Mucosa of rectum (tissue), 2 donors: ENCODE measurements at regions not wholly inside any gene's neighbourhood (a gene's known extent, or its start where the extent isn't known, plus 50 kb on each side); places are given as distances from the start of the nearest gene placed in this dataset.

ENCODE experiments used
- H3K27ac ChIP-seq, 2 donors: one replicate each; pipeline ENCODE4 v1.7.0; 2013; ENCODE audit warnings: inconsistent platforms in 2 of 2, low read depth in 2 of 2, low read length in 2 of 2
- H3K27me3 ChIP-seq, 2 donors: one replicate each; pipeline ENCODE4 v1.7.0; 2013; ENCODE audit warnings: low read length in 2 of 2; ENCODE audit not compliant: control insufficient read depth in 2 of 2, insufficient read depth in 2 of 2
- H3K36me3 ChIP-seq, 2 donors: one replicate each; pipeline ENCODE4 v1.7.0; 2013; ENCODE audit warnings: low read length in 2 of 2; ENCODE audit not compliant: control insufficient read depth in 2 of 2, insufficient read depth in 2 of 2
- H3K4me1 ChIP-seq, 2 donors: one replicate each; pipeline ENCODE4 v1.7.0; 2013; ENCODE audit warnings: low read length in 2 of 2, mild to moderate bottlenecking in 1 of 2; ENCODE audit not compliant: control insufficient read depth in 2 of 2, insufficient read depth in 2 of 2
- H3K4me3 ChIP-seq, 2 donors: one replicate each; pipeline ENCODE4 v1.7.0; 2013; ENCODE audit warnings: low read length in 2 of 2
- H3K9ac ChIP-seq, 2 donors: one replicate each; pipeline ENCODE4 v1.7.0; 2013; ENCODE audit warnings: low read length in 2 of 2, low read depth in 1 of 2, mild to moderate bottlenecking in 1 of 2
- H3K9me3 ChIP-seq, 2 donors: one replicate each; pipeline ENCODE4 v1.7.0; 2013; ENCODE audit warnings: low read length in 2 of 2; ENCODE audit not compliant: control insufficient read depth in 2 of 2
- donor health status: healthy.
- donor health status: Normal muscosa, but diverticular disease.

DNA sequence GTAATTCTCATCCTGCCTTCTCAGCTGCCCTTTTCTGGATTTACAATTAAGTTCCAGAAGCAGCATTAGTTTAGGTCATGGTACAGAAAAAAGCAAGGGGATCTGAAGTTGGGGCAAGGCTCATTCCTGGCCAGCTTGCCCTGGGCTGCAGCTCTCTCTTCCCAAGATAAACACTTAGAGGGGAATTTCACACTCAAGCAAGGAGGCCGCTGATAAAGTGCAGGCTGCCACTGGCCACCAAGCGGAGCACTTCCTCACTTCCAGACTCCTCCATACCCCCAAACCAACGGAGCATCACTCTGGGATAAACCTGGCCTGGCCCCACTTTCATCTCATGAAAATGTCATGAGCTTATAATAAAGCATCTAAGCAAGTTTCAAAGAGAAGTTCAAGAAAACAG, 445.5 kb upstream of the MKI67 start:
- Histone ChIP-seq H3K36me3 (no peaks in the 10 kb centered on the region), H3K4me1 (no peaks in the 10 kb centered on the region), H3K27ac (no peak overlapping the region)

DNA sequence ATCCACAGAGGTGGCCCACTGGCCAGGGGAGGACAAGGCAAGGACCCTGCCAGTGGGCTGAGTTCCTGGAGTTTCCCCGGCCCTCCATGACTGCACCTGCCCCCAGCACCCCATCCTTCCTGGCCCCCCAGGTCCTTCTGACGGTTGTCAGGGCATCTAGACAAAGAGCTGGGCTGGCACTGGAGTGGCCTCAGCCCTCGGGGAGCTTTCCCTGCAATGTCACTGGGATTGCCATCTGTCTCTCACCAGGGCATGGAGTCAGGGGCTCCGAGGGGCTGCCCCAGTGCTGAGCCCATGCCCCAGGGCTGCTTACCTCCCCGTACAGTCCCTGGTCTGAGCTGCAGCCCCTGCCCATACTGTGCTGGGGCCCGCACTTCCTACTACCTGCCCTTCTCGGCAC, 446.5 kb upstream of the MKI67 start:
- H3K27ac ChIP-seq: no peak overlapping the region
- H3K4me1 ChIP-seq: no peaks in the 10 kb centered on the region
- H3K27me3 ChIP-seq: no peaks in the 10 kb centered on the region

More for the DNA sequence above, 445.5 kb upstream of the MKI67 start:
- Histone ChIP-seq H3K27me3 (no peaks in the 10 kb centered on the region), H3K9me3 (no peaks in the 10 kb centered on the region), H3K4me3 (no peak overlapping the region), H3K9ac (no peak overlapping the region)

DNA sequence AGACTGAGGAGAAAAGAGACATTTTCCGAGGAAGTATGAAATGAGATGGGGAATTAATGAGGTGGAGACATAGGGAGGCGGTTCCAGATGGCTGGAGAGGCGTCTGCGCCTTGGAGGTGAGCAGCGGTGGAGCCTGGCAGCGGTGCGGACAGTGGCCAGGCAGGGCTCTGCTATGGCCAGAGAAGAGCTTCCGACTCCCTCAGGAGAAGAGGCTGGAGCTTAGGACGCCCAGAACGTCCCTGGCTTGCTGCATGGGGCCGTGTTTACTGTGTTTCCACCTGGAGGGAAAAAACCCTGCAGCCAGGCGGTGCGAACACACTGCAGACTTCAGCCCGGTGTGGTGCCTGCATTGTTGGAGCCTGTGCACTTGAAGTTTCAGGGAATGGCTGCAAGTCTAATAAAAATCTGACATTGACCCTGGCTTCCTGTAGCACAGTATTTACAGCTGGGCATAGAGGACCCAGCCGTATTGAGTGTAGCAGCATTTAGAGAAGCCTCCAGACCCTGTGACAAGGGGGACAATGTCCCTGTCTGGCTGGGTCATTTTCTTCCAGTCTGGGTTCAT, 447.1 kb upstream of the MKI67 start:
- Histone ChIP-seq H3K27me3 (no peaks in the 10 kb centered on the region), H3K36me3 (no peaks in the 10 kb centered on the region), H3K27ac (no peak overlapping the region), H3K9ac (no peak overlapping the region), H3K4me3 (no peak overlapping the region), H3K9me3 (no peaks in the 10 kb centered on the region), H3K4me1 (no peaks in the 10 kb centered on the region)

More for the DNA sequence above, 446.5 kb upstream of the MKI67 start:
- Histone ChIP-seq H3K9me3 (no peaks in the 10 kb centered on the region), H3K9ac (no peak overlapping the region), H3K4me3 (no peak overlapping the region), H3K36me3 (no peaks in the 10 kb centered on the region)

DNA sequence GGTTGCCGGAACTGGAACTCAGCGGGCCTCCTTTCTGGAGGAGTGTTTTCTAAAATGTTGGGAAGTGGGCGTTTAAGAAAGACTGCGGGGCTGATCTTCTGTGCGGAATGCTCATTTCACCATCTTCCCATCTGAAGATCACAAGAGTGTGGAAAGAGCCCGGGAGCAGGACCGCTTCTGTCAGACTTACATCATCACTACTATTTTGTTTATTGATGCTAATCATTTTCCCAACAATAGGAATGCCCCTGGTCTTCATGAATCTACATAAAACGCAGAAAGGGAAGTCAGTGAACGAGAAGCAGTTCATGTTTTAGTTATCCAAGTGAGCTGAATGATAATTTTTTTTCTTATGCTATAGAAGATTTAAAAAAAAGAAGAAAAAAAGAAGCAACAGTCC, 447.8 kb upstream of the MKI67 start:
- no peak overlapping the region for H3K9ac ChIP-seq
- no peaks in the 10 kb centered on the region for H3K4me1 ChIP-seq
- H3K9me3 ChIP-seq: no peaks in the 10 kb centered on the region
- H3K4me3 ChIP-seq: no peak overlapping the region
- no peaks in the 10 kb centered on the region for H3K27me3 ChIP-seq
- no peak overlapping the region for H3K27ac ChIP-seq
- no peaks in the 10 kb centered on the region for H3K36me3 ChIP-seq

DNA sequence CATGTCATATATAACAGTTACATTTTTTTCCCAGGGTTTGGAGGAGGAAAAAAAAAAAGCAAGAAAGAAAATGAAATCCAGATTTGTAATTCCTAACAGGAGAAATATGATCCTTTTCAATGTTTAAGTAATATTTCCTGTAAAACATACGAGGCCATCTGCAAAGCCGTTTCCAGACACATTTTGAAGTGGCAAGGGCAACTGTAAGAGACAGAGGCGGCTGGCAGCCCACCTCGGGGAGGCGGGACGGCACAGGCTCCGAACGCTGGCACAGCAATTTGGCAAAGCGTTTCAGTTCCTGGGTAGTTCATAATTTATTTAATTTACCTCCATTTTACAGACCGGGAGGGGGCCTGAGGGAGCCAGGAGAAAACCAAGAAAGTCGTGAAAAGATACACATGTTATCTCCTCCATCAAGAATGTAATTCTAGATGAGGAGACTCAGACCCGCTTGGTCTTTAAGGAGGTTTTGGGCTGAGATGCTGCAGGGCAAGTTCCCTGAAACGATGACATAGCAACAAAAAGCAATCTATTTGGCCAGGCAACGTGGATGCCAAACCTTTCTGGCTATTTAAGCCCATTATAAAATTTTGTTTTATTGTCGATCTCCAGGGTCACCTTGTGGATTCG, 448.5 kb upstream of the MKI67 start:
- no peaks in the 10 kb centered on the region for H3K9me3 ChIP-seq
- H3K4me1 ChIP-seq: no peaks in the 10 kb centered on the region
- no peaks in the 10 kb centered on the region for H3K36me3 ChIP-seq
- H3K27me3 ChIP-seq: no peaks in the 10 kb centered on the region
- no peak overlapping the region for H3K9ac ChIP-seq
- H3K27ac ChIP-seq: no peak overlapping the region
- no peak overlapping the region for H3K4me3 ChIP-seq

DNA sequence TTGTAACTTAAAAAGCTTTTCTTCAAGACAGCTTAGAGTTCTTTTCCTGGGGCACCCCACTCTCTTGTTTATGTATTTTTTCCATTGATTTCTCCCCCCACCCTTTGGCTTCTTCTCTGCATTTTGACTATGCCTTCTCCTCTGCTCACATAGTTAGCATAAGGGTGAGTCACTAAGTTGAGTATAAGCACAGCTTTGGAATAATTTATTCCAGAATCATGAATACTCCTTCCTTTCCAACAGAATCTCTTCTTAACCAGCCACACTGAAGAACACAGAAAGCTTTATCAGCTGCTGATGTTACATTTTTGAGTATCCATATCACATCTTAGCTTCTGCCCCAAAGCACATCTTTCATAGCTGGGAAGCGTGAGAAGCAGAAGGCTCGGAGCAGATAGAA, 449.5 kb upstream of the MKI67 start:
- Histone ChIP-seq H3K36me3 (no peaks in the 10 kb centered on the region), H3K4me1 (no peaks in the 10 kb centered on the region), H3K27ac (no peak overlapping the region), H3K27me3 (no peaks in the 10 kb centered on the region), H3K4me3 (no peak overlapping the region), H3K9me3 (no peaks in the 10 kb centered on the region), H3K9ac (no peak overlapping the region)

DNA sequence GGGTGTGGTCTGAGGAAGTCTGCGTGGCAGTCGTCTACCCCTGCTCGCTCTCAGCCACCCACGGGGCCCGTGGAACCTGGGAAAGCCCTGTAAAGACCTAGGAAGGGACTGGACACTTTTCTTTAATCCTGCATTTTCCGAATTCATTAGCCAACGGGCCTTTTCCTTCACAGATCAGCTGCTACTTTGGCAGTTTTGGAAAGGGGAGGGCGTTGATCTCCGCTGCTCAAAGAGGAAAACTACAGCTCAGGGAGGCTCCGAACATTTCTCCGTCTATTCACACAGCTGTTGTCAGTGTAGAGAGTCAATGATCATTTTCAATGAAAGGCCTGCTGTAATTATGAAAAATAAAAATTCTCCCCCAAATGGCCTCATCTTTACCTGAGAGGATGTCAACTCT, 450.1 kb upstream of the MKI67 start:
- no peaks in the 10 kb centered on the region for H3K9me3 ChIP-seq
- no peaks in the 10 kb centered on the region for H3K27me3 ChIP-seq
- H3K36me3 ChIP-seq: no peaks in the 10 kb centered on the region
- no peaks in the 10 kb centered on the region for H3K4me1 ChIP-seq
- H3K27ac ChIP-seq: no peak overlapping the region
- no peak overlapping the region for H3K9ac ChIP-seq
- H3K4me3 ChIP-seq: no peak overlapping the region

DNA sequence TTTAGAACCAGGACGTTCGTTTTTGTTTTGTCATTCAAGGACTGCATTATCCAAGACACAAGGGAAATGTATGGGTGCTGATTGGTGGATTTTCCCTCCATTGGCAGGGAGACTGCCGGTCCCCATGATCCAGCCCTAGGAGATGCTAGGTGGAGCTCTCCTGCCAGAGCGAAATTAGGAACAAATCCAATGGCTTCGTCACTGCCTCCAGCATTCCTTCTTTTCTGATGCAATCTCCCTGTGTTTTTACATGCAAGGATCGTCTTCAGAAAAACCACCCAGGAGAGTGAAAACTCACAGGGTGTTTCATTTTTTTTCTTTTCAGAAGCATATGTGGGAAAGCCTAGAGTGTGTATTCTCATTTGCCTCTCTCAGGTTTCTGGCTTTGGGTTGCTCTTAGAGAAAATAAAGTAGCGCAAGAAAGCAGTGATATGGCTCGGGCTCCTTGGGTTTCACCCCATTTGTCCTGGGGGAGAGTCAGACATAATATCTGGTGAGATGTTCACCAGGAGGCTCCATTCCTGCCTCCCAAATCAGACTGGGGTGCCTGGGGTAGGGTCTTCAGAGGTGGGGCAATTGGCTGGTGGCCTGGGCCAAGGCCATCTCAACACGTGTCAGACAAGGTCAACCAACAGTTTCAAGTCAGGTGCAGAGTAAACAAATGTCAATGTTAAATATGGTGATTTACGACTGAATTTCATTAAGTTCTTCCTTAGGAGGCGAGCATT, 450.9 kb upstream of the MKI67 start:
- no peaks in the 10 kb centered on the region for H3K36me3 ChIP-seq
- H3K27ac ChIP-seq: no peak overlapping the region

DNA sequence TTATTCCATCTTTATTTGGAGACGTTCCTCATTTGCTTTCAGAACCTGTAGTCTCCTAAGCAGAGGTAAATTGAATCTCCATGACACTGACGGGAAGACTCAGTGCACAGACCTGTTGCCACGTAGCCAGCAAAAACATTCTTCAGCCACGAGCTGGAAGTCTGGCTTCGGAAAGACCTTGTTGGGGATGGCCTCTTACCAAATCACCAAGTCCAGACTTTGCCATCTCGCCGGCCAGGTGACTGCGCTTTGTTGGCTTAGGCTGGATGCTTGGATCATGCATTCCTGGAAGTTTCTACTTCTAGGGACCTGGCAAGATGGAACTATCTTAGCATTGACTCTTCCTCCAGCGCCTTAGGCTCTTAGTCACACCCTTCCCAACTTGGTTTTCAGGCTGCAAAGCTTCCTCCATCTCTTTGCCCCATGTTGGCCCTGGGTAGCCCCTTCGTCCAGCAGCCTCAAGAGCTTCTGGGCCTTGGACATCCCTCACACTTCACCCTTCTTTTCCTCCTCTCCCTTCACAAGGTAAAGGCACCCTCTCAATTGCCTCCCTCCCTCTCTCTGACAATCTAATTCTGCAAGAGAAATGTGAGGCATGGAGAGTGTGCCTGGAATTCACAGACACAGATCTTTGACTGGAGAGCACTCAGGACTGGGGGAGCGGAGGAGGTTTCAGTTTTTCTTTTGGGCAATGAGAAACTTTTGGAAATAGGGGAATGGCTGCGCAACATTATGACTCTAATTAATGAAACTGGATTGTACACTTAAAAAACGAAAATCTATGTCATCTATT, 451.9 kb upstream of the MKI67 start:
- Histone ChIP-seq H3K36me3 (no peaks in the 10 kb centered on the region), H3K4me1 (no peaks in the 10 kb centered on the region)

More for the DNA sequence above, 450.9 kb upstream of the MKI67 start:
- Histone ChIP-seq H3K9me3 (no peaks in the 10 kb centered on the region), H3K27me3 (no peaks in the 10 kb centered on the region), H3K4me3 (no peak overlapping the region), H3K9ac (no peak overlapping the region), H3K4me1 (no peaks in the 10 kb centered on the region)

DNA sequence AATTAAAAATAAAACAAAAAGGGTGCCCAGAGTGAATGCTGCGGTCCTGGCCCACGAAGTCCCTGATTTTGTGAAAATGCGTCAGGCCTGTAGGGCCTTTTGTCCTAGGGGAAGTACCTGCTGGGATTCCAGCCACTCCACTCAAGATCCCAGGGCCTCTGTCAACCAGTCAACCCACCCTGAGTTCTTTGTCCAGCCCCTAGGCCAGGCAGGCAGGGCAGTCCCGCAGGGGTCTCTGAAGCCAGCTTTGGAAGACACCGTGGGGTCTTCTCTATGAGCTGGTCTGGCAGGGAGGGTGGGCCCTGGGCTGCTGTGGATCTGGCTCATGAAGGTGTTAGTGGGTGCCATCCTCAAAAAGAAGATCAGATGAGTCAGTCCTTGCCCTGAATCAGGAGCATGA, 452.5 kb upstream of the MKI67 start:
- H3K4me3 ChIP-seq: no peak overlapping the region
- no peak overlapping the region for H3K27ac ChIP-seq

More for the DNA sequence above, 451.9 kb upstream of the MKI67 start:
- no peaks in the 10 kb centered on the region for H3K9me3 ChIP-seq
- H3K4me3 ChIP-seq: no peak overlapping the region
- H3K27ac ChIP-seq: no peak overlapping the region
- H3K27me3 ChIP-seq: no peaks in the 10 kb centered on the region
- H3K9ac ChIP-seq: no peak overlapping the region

More for the DNA sequence above, 452.5 kb upstream of the MKI67 start:
- Histone ChIP-seq H3K4me1 (no peaks in the 10 kb centered on the region), H3K9ac (no peak overlapping the region), H3K27me3 (no peaks in the 10 kb centered on the region), H3K9me3 (no peaks in the 10 kb centered on the region), H3K36me3 (no peaks in the 10 kb centered on the region)
